IMR-90 (cell line): ENCODE measurements at regions not wholly inside any gene's neighbourhood (a gene's known extent, or its start where the extent isn't known, plus 50 kb on each side); places are given as distances from the start of the nearest gene placed in this dataset.

Experiments
- BHLHE40 ChIP-seq: fragments of 150-350 bp; IDR thresholded peaks from 2 replicates; pipeline ENCODE4 v1.6.1; 2016; ENCODE audit warnings: mild to moderate bottlenecking, low read depth, low read length
- CEBPB ChIP-seq: IDR thresholded peaks from 2 replicates; pipeline ENCODE4 v1.6.1; 2012; ENCODE audit warnings: low read depth, low read length, improper control_type of control experiment
- CTCF ChIP-seq: conservative IDR thresholded peaks from 2 replicates; pipeline ENCODE4 v1.5.1; 2012; ENCODE audit warnings: mild to moderate bottlenecking, low read depth, low read length, improper control_type of control experiment
- POLR2A ChIP-seq: IDR thresholded peaks from 2 replicates; pipeline ENCODE4 v1.6.1; 2012; ENCODE audit warnings: mild to moderate bottlenecking, low read depth, low read length
- RCOR1 ChIP-seq: IDR thresholded peaks from 2 replicates; pipeline ENCODE4 v1.6.1; 2012; ENCODE audit warnings: mild to moderate bottlenecking, low read length, improper control_type of control experiment; ENCODE audit not compliant: insufficient replicate concordance
- RFX5 ChIP-seq: IDR thresholded peaks from 2 replicates; pipeline ENCODE4 v1.8.0; 2012; ENCODE audit warnings: low read depth, mild to moderate bottlenecking, low read length, moderate library complexity

- TF ChIP-seq POLR2A (no peak), CTCF (no peak), BHLHE40 (no peak), RFX5 (no peak), RCOR1 (no peak), CEBPB (no peak)
Measured at GRCh38 chr17:15133826-15134225, 131.3 kb downstream of the PMP22 start.
